ENCODE measurements at regions not wholly inside any gene's neighbourhood (a gene's known extent, or its start where the extent isn't known, plus 50 kb on each side); places are given as distances from the start of the nearest gene placed in this dataset.
"Not testable (repeated sequence)": the region's sequence is repeated elsewhere in the genome, so short reads cannot be mapped to it uniquely, and the experiment has no call there.

- H3K36me3 ChIP-seq (ENCODE audit: control insufficient read depth in 2 of 2, insufficient read depth in 2 of 2, low read length in 1 of 2); H3K4me1 ChIP-seq (ENCODE audit: control insufficient read depth in 2 of 2, insufficient read depth in 2 of 2, low read length in 1 of 2); H3K27ac ChIP-seq (ENCODE audit: low read depth in 2 of 2, low read length in 1 of 2); H3K9me3 ChIP-seq (ENCODE audit: control insufficient read depth in 2 of 2, insufficient read depth in 1 of 2, low read depth in 1 of 2, low read length in 1 of 2); H3K27me3 ChIP-seq (ENCODE audit: control insufficient read depth in 1 of 2, insufficient read depth in 2 of 2, low read length in 2 of 2); H3K4me3 ChIP-seq (ENCODE audit: low read depth in 1 of 2, low read length in 2 of 2): not testable (repeated sequence)
- WGBS, 2 donors = 95 to 96% methylated on average over 5 of the region's 5 CpGs
Observed at GRCh38 chr2:160832381-160832780, 327.8 kb upstream of the TANK start.

GRCh38 chr2:160835166-160835565, 325.1 kb upstream of the TANK start:
- H3K27ac ChIP-seq (ENCODE audit: low read depth in 2 of 2, low read length in 1 of 2) = no peak overlapping the region
- no peak overlapping the region for H3K4me3 ChIP-seq (ENCODE audit: low read depth in 1 of 2, low read length in 2 of 2)
- no peaks in the 10 kb centered on the region for H3K4me1 ChIP-seq (ENCODE audit: control insufficient read depth in 2 of 2, insufficient read depth in 2 of 2, low read length in 1 of 2)
- no peaks in the 10 kb centered on the region for H3K27me3 ChIP-seq (ENCODE audit: control insufficient read depth in 1 of 2, insufficient read depth in 2 of 2, low read length in 2 of 2)
- H3K9me3 ChIP-seq (ENCODE audit: control insufficient read depth in 2 of 2, insufficient read depth in 1 of 2, low read depth in 1 of 2, low read length in 1 of 2) = no peaks in the 10 kb centered on the region
- WGBS, 2 donors = 75 to 91% methylated on average over 2 of the region's 2 CpGs
- no peaks in the 10 kb centered on the region for H3K36me3 ChIP-seq (ENCODE audit: control insufficient read depth in 2 of 2, insufficient read depth in 2 of 2, low read length in 1 of 2)

GRCh38 chr2:160836755-160837154, 323.5 kb upstream of the TANK start:
- 19 to 23% methylated on average over 1 of the region's 1 CpG for WGBS, 2 donors
- Histone ChIP-seq H3K27me3 (ENCODE audit: control insufficient read depth in 1 of 2, insufficient read depth in 2 of 2, low read length in 2 of 2) (no peaks in the 10 kb centered on the region), H3K36me3 (ENCODE audit: control insufficient read depth in 2 of 2, insufficient read depth in 2 of 2, low read length in 1 of 2) (no peaks in the 10 kb centered on the region), H3K9me3 (ENCODE audit: control insufficient read depth in 2 of 2, insufficient read depth in 1 of 2, low read depth in 1 of 2, low read length in 1 of 2) (no peaks in the 10 kb centered on the region), H3K4me1 (ENCODE audit: control insufficient read depth in 2 of 2, insufficient read depth in 2 of 2, low read length in 1 of 2) (no peaks in the 10 kb centered on the region), H3K4me3 (ENCODE audit: low read depth in 1 of 2, low read length in 2 of 2) (no peak overlapping the region), H3K27ac (ENCODE audit: low read depth in 2 of 2, low read length in 1 of 2) (no peak overlapping the region)

GRCh38 chr2:160837416-160837815, 322.8 kb upstream of the TANK start:
- H3K4me3 ChIP-seq (ENCODE audit: low read depth in 1 of 2, low read length in 2 of 2) = no peak overlapping the region
- H3K9me3 ChIP-seq (ENCODE audit: control insufficient read depth in 2 of 2, insufficient read depth in 1 of 2, low read depth in 1 of 2, low read length in 1 of 2) = no peaks in the 10 kb centered on the region
- no peaks in the 10 kb centered on the region for H3K36me3 ChIP-seq (ENCODE audit: control insufficient read depth in 2 of 2, insufficient read depth in 2 of 2, low read length in 1 of 2)
- no peaks in the 10 kb centered on the region for H3K27me3 ChIP-seq (ENCODE audit: control insufficient read depth in 1 of 2, insufficient read depth in 2 of 2, low read length in 2 of 2)
- no peak overlapping the region for H3K27ac ChIP-seq (ENCODE audit: low read depth in 2 of 2, low read length in 1 of 2)
- no peaks in the 10 kb centered on the region for H3K4me1 ChIP-seq (ENCODE audit: control insufficient read depth in 2 of 2, insufficient read depth in 2 of 2, low read length in 1 of 2)

- no peaks in the 10 kb centered on the region for H3K4me1 ChIP-seq (ENCODE audit: control insufficient read depth in 2 of 2, insufficient read depth in 2 of 2, low read length in 1 of 2)
- H3K9me3 ChIP-seq (ENCODE audit: control insufficient read depth in 2 of 2, insufficient read depth in 1 of 2, low read depth in 1 of 2, low read length in 1 of 2) = no peaks in the 10 kb centered on the region
- no peaks in the 10 kb centered on the region for H3K27me3 ChIP-seq (ENCODE audit: control insufficient read depth in 1 of 2, insufficient read depth in 2 of 2, low read length in 2 of 2)
- no peak overlapping the region for H3K4me3 ChIP-seq (ENCODE audit: low read depth in 1 of 2, low read length in 2 of 2)
- no peak overlapping the region for H3K27ac ChIP-seq (ENCODE audit: low read depth in 2 of 2, low read length in 1 of 2)
- no peaks in the 10 kb centered on the region for H3K36me3 ChIP-seq (ENCODE audit: control insufficient read depth in 2 of 2, insufficient read depth in 2 of 2, low read length in 1 of 2)
- 89 to 94% methylated on average over 1 of the region's 1 CpG for WGBS, 2 donors
Observed at GRCh38 chr2:160838147-160838546, 322.1 kb upstream of the TANK start.

- Histone ChIP-seq H3K27ac (ENCODE audit: low read depth in 2 of 2, low read length in 1 of 2) (no peak overlapping the region), H3K27me3 (ENCODE audit: control insufficient read depth in 1 of 2, insufficient read depth in 2 of 2, low read length in 2 of 2) (no peaks in the 10 kb centered on the region), H3K9me3 (ENCODE audit: control insufficient read depth in 2 of 2, insufficient read depth in 1 of 2, low read depth in 1 of 2, low read length in 1 of 2) (no peaks in the 10 kb centered on the region), H3K4me3 (ENCODE audit: low read depth in 1 of 2, low read length in 2 of 2) (no peak overlapping the region), H3K4me1 (ENCODE audit: control insufficient read depth in 2 of 2, insufficient read depth in 2 of 2, low read length in 1 of 2) (no peaks in the 10 kb centered on the region), H3K36me3 (ENCODE audit: control insufficient read depth in 2 of 2, insufficient read depth in 2 of 2, low read length in 1 of 2) (no peaks in the 10 kb centered on the region)
- 78 to 91% methylated on average over 4 of the region's 4 CpGs for WGBS, 2 donors
Observed at GRCh38 chr2:160838691-160839090, 321.5 kb upstream of the TANK start.

- WGBS, 2 donors = 90 to 93% methylated on average over 4 of the region's 4 CpGs
- no peak overlapping the region for H3K27ac ChIP-seq (ENCODE audit: low read depth in 2 of 2, low read length in 1 of 2)
- no peaks in the 10 kb centered on the region for H3K4me1 ChIP-seq (ENCODE audit: control insufficient read depth in 2 of 2, insufficient read depth in 2 of 2, low read length in 1 of 2)
- no peaks in the 10 kb centered on the region for H3K9me3 ChIP-seq (ENCODE audit: control insufficient read depth in 2 of 2, insufficient read depth in 1 of 2, low read depth in 1 of 2, low read length in 1 of 2)
- no peaks in the 10 kb centered on the region for H3K36me3 ChIP-seq (ENCODE audit: control insufficient read depth in 2 of 2, insufficient read depth in 2 of 2, low read length in 1 of 2)
- H3K4me3 ChIP-seq (ENCODE audit: low read depth in 1 of 2, low read length in 2 of 2) = no peak overlapping the region
- H3K27me3 ChIP-seq (ENCODE audit: control insufficient read depth in 1 of 2, insufficient read depth in 2 of 2, low read length in 2 of 2) = no peaks in the 10 kb centered on the region
Observed at GRCh38 chr2:160842286-160842685, 317.9 kb upstream of the TANK start.

- Histone ChIP-seq H3K36me3 (ENCODE audit: control insufficient read depth in 2 of 2, insufficient read depth in 2 of 2, low read length in 1 of 2) (no peaks in the 10 kb centered on the region), H3K4me1 (ENCODE audit: control insufficient read depth in 2 of 2, insufficient read depth in 2 of 2, low read length in 1 of 2) (no peaks in the 10 kb centered on the region), H3K9me3 (ENCODE audit: control insufficient read depth in 2 of 2, insufficient read depth in 1 of 2, low read depth in 1 of 2, low read length in 1 of 2) (no peaks in the 10 kb centered on the region), H3K27ac (ENCODE audit: low read depth in 2 of 2, low read length in 1 of 2) (no peak overlapping the region), H3K4me3 (ENCODE audit: low read depth in 1 of 2, low read length in 2 of 2) (no peak overlapping the region), H3K27me3 (ENCODE audit: control insufficient read depth in 1 of 2, insufficient read depth in 2 of 2, low read length in 2 of 2) (no peaks in the 10 kb centered on the region)
- 45 to 52% methylated on average over 2 of the region's 2 CpGs for WGBS, 2 donors
Observed at GRCh38 chr2:160859096-160859495, 301.1 kb upstream of the TANK start.

GRCh38 chr2:160862226-160862625, 298.0 kb upstream of the TANK start:
- H3K36me3 ChIP-seq (ENCODE audit: control insufficient read depth in 2 of 2, insufficient read depth in 2 of 2, low read length in 1 of 2) = no peaks in the 10 kb centered on the region
- 69 to 70% methylated on average over 2 of the region's 2 CpGs for WGBS, 2 donors
- no peaks in the 10 kb centered on the region for H3K4me1 ChIP-seq (ENCODE audit: control insufficient read depth in 2 of 2, insufficient read depth in 2 of 2, low read length in 1 of 2)
- H3K27me3 ChIP-seq (ENCODE audit: control insufficient read depth in 1 of 2, insufficient read depth in 2 of 2, low read length in 2 of 2) = no peaks in the 10 kb centered on the region
- no peaks in the 10 kb centered on the region for H3K9me3 ChIP-seq (ENCODE audit: control insufficient read depth in 2 of 2, insufficient read depth in 1 of 2, low read depth in 1 of 2, low read length in 1 of 2)
- H3K27ac ChIP-seq (ENCODE audit: low read depth in 2 of 2, low read length in 1 of 2) = no peak overlapping the region
- H3K4me3 ChIP-seq (ENCODE audit: low read depth in 1 of 2, low read length in 2 of 2) = no peak overlapping the region

- Histone ChIP-seq H3K9me3 (ENCODE audit: control insufficient read depth in 2 of 2, insufficient read depth in 1 of 2, low read depth in 1 of 2, low read length in 1 of 2) (no peaks in the 10 kb centered on the region), H3K4me3 (ENCODE audit: low read depth in 1 of 2, low read length in 2 of 2) (no peak overlapping the region), H3K27ac (ENCODE audit: low read depth in 2 of 2, low read length in 1 of 2) (no peak overlapping the region), H3K36me3 (ENCODE audit: control insufficient read depth in 2 of 2, insufficient read depth in 2 of 2, low read length in 1 of 2) (no peaks in the 10 kb centered on the region), H3K27me3 (ENCODE audit: control insufficient read depth in 1 of 2, insufficient read depth in 2 of 2, low read length in 2 of 2) (no peaks in the 10 kb centered on the region), H3K4me1 (ENCODE audit: control insufficient read depth in 2 of 2, insufficient read depth in 2 of 2, low read length in 1 of 2) (no peaks in the 10 kb centered on the region)
- WGBS, 2 donors = 63 to 66% methylated on average over 3 of the region's 3 CpGs
Observed at GRCh38 chr2:160868891-160869290, 291.3 kb upstream of the TANK start.

Measured in esophagus (tissue), 2 donors.